Heart right ventricle (tissue), 16 donors: ENCODE measurements at regions not wholly inside any gene's neighbourhood (a gene's known extent, or its start where the extent isn't known, plus 50 kb on each side); places are given as distances from the start of the nearest gene placed in this dataset.

ENCODE experiments used
- ATAC-seq, 8 donors: fragments of 200-7000 bp; cut with Tn5 transposase; one replicate each; pipeline ENCODE4 v1.9.1; 2020; ENCODE audit warnings: mild to moderate bottlenecking in 8 of 8, moderate library complexity in 8 of 8, moderate number of reproducible peaks in 1 of 8
- DNase-seq, 2 donors: peaks; one replicate each; pipeline ENCODE4 v3.0.0-alpha.2; 2020
- H3K27ac ChIP-seq, 10 donors: fragments of 200-600 bp; sonication (generic) in 2 of 10; one replicate each; pipeline versions ENCODE4 v1.5.0 to v1.8.0; 2020 to 2022; ENCODE audit warnings: mild to moderate bottlenecking in 3 of 10
- H3K27me3 ChIP-seq, 7 donors: fragments of 200-600 bp; one replicate each; pipeline ENCODE4 v1.8.0; 2021 to 2022; ENCODE audit warnings: mild to moderate bottlenecking in 2 of 7
- H3K36me3 ChIP-seq, 9 donors: fragments of 200-600 bp; sonication (generic) in 1 of 9; one replicate each; pipeline versions ENCODE4 v1.5.0 to v1.8.0; 2020 to 2022; ENCODE audit warnings: mild to moderate bottlenecking in 2 of 9
- H3K4me1 ChIP-seq, 9 donors: fragments of 200-600 bp; sonication (generic) in 1 of 9; one replicate each; pipeline versions ENCODE4 v1.5.0 to v1.8.0; 2020 to 2022; ENCODE audit warnings: mild to moderate bottlenecking in 4 of 9
- H3K4me3 ChIP-seq, 10 donors: fragments of 200-600 bp; sonication (generic) in 2 of 10; one replicate each; pipeline versions ENCODE4 v1.5.0 to v1.8.0; 2020 to 2022; ENCODE audit warnings: mild to moderate bottlenecking in 7 of 10, moderate library complexity in 2 of 10
- H3K9me3 ChIP-seq, 11 donors: fragments of 200-600 bp in 10 of 11; sonication (generic) in 2 of 11; one replicate each; pipeline versions ENCODE4 v1.5.0 to v1.8.0; 2013 to 2022; ENCODE audit warnings: mild to moderate bottlenecking in 2 of 11, control low read depth in 1 of 11, moderate library complexity in 1 of 11
- WGBS, 2 donors: extraction: QIAGEN DNeasy Blood & Tissue Kit; methylation state at CpG; one replicate each; pipeline ENCODE4 v1.1.7; 2013; ENCODE audit warnings: inconsistent platforms in 1 of 2; 5-methylcytosine and 5-hydroxymethylcytosine counted together
- intact Hi-C, 10 donors: fragments of 100-400 bp; cut with DNase I; formaldehyde crosslinking; loops; one replicate each; pipeline versions ENCODE4 v1.11.1 to v1.14.2; 2022
- TF ChIP-seq, protein P1 (sequence below), 9 donors: fragments of 200-600 bp; sonication (generic) in 2 of 9; IDR thresholded peaks; one replicate each; pipeline versions ENCODE4 v1.5.0 to v1.8.0; 2021 to 2022; ENCODE audit warnings: antibody characterized with exemption in 9 of 9, mild to moderate bottlenecking in 5 of 9, moderate library complexity in 1 of 9
- donor health status: Arrhythmogenic right ventricular cardiomyopathy.
- donor health status: ischemic (EF 13 %, LVEDD 7.1; RV severe dilation, severe dysfunction).
- donor health status: healthy with polysubstance abuse.
- donor health status: DM: no; HTN: yes; CAD: no.
- donor health status: DM: no; HTN: no; CAD: no.
- donor health status: ischemic (EF 25% LVEDD 6.9; RV normal size, moderate dysfunction).
- donor health status: ischemic (EF 25% LVEDD 5.7; RV mildly dilated, moderate dysfunction).
- donor health status: healthy.
- donor health status: DM: yes; HTN: yes; CAD: no.
- donor health status: Ischemic cardiomyopathy.
- donor health status: ischemic (EF 35%, LVEDD 5.7; RV mildly dilated, moderate dysfunction).
- donor health status: nonischemic (EF 11% LVEDD 7.7; RV severe dilation, severe dysfunction).
- donor health status: DM: yes; HTN: yes; CAD: no.
- donor health status: PGD.
- donor health status: ischemic (EF 29% LVEDD 5.4; RV normal size, mild dysfunction).
- donor health status: nonischemic (EF 23%, LVEDD 6.1; RV moderate dilation, normal function).

GRCh38 chr2:152894051-152894450 lies 175.6 kb downstream of the ARL6IP6 start:
- Histone ChIP-seq H3K9me3 (no peaks in the 10 kb centered on the region), H3K4me1 (no peaks in the 10 kb centered on the region), H3K4me3 (no peak overlapping the region), H3K36me3 (no peaks in the 10 kb centered on the region), H3K27ac (no peak overlapping the region), H3K27me3 (peaks cover 0 to 5% (median 0%) of the 10 kb centered on the region in 7 donors)
- intact Hi-C loops, result no loop called here
- WGBS, 2 donors, result 73 to 90% methylated on average over 5 of the region's 5 CpGs
- DNase-seq (no peak), ATAC-seq (no peak)
- TF ChIP-seq, protein P1, sequence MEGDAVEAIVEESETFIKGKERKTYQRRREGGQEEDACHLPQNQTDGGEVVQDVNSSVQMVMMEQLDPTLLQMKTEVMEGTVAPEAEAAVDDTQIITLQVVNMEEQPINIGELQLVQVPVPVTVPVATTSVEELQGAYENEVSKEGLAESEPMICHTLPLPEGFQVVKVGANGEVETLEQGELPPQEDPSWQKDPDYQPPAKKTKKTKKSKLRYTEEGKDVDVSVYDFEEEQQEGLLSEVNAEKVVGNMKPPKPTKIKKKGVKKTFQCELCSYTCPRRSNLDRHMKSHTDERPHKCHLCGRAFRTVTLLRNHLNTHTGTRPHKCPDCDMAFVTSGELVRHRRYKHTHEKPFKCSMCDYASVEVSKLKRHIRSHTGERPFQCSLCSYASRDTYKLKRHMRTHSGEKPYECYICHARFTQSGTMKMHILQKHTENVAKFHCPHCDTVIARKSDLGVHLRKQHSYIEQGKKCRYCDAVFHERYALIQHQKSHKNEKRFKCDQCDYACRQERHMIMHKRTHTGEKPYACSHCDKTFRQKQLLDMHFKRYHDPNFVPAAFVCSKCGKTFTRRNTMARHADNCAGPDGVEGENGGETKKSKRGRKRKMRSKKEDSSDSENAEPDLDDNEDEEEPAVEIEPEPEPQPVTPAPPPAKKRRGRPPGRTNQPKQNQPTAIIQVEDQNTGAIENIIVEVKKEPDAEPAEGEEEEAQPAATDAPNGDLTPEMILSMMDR (IDR thresholded peaks at IDR 0.05), result no peak

GRCh38 chr2:152890736-152891135 lies 172.3 kb downstream of the ARL6IP6 start:
- DNase-seq (no peak), ATAC-seq (no peak)
- H3K9me3 ChIP-seq, result no peaks in the 10 kb centered on the region
- intact Hi-C loops, result no loop called here
- peaks cover 0 to 5% (median 0%) of the 10 kb centered on the region in 7 donors for H3K27me3 ChIP-seq
- 41 to 53% methylated on average over 2 of the region's 2 CpGs for WGBS, 2 donors
- no peaks in the 10 kb centered on the region for H3K4me1 ChIP-seq
- H3K27ac ChIP-seq, result no peak overlapping the region
- H3K36me3 ChIP-seq, result no peaks in the 10 kb centered on the region
- TF ChIP-seq, protein P1 (IDR thresholded peaks at IDR 0.05), result no peak
- H3K4me3 ChIP-seq, result no peak overlapping the region

- no peak overlapping the region for H3K27ac ChIP-seq
- DNase-seq (no peak), ATAC-seq (no peak)
- H3K36me3 ChIP-seq, result no peaks in the 10 kb centered on the region
- 60 to 61% methylated on average over 4 of the region's 4 CpGs for WGBS, 2 donors
- TF ChIP-seq, protein P1 (IDR thresholded peaks at IDR 0.05), result no peak
- H3K4me1 ChIP-seq, result no peaks in the 10 kb centered on the region
- H3K9me3 ChIP-seq, result peaks cover 0 to 6% (median 0%) of the 10 kb centered on the region in 11 donors
- H3K27me3 ChIP-seq, result no peaks in the 10 kb centered on the region
- intact Hi-C loops, result no loop called here
- no peak overlapping the region for H3K4me3 ChIP-seq
Measured at GRCh38 chr2:152883951-152884487, 165.6 kb downstream of the ARL6IP6 start.

GRCh38 chr2:152881527-152881926 lies 163.1 kb downstream of the ARL6IP6 start:
- intact Hi-C loops, result no loop called here
- Histone ChIP-seq H3K4me3 (no peak overlapping the region), H3K36me3 (no peaks in the 10 kb centered on the region), H3K4me1 (no peaks in the 10 kb centered on the region), H3K27me3 (no peaks in the 10 kb centered on the region), H3K27ac (no peak overlapping the region), H3K9me3 (peaks cover 0 to 6% (median 0%) of the 10 kb centered on the region in 11 donors)
- TF ChIP-seq, protein P1 (IDR thresholded peaks at IDR 0.05), result no peak
- no peak for ATAC-seq
- DNase-seq, result no peak
